ENCODE measurements at regions not wholly inside any gene's neighbourhood (a gene's known extent, or its start where the extent isn't known, plus 50 kb on each side); places are given as distances from the start of the nearest gene placed in this dataset.

DNA sequence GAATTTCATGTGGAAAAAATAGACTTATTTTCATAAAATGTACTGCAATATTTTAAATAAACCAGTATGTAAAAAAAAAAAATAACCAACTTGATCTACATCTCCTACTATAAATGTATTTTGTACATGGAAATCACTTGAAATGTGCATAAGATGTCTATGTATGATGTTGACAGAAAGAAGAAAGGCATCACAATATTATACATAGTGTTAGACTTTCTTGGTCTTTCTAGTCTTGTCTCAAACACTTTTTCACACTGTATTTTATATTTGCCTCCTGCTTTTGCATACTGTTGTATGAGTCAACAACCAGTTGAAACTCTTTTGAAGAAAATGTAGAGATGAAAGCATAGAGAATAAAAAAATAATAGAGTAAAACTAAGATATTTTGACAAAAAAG lies 352.4 kb upstream of the MGAT4C start:
- Histone ChIP-seq H3K27me3 (ENCODE audit: control insufficient read depth, extremely low read depth, insufficient read depth, low read length) (no peaks in the 10 kb centered on the region), H3K79me2 (ENCODE audit: control insufficient read depth, insufficient read depth, low read length) (no peaks in the 10 kb centered on the region), H3K9ac (ENCODE audit: control insufficient read depth, extremely low read depth, insufficient read depth, low read length) (no peak overlapping the region), H3K36me3 (ENCODE audit: control insufficient read depth in 2 of 2, extremely low read depth in 1 of 2, insufficient read depth in 2 of 2, low read length in 2 of 2) (no peaks in the 10 kb centered on the region), H3K4me1 (ENCODE audit: control insufficient read depth, extremely low read depth, insufficient read depth, low read length) (peaks cover 6% of the 10 kb centered on the region), H3K9me3 (ENCODE audit: control insufficient read depth, low read depth, low read length) (no peaks in the 10 kb centered on the region), H3K27ac (ENCODE audit: control insufficient read depth, insufficient read depth, low read length) (no peak overlapping the region), H3K4me2 (ENCODE audit: control insufficient read depth, extremely low read depth, insufficient read depth, low read depth, low read length) (no peak overlapping the region), H2AFZ (ENCODE audit: control insufficient read depth, low read length) (no peak overlapping the region), H3K4me3 (ENCODE audit: control insufficient read depth in 2 of 3, extremely low read depth in 1 of 3, insufficient read depth in 2 of 3, low read depth in 1 of 3, low read length in 3 of 3) (no peak overlapping the region), H3K9me1 (ENCODE audit: control insufficient read depth, extremely low read depth, insufficient read depth, low read length) (no peaks in the 10 kb centered on the region), H4K20me1 (ENCODE audit: control insufficient read depth, extremely low read depth, insufficient read depth, low read length) (no peaks in the 10 kb centered on the region)
- TF ChIP-seq EZH2 (IDR thresholded peaks at IDR 0.05; ENCODE audit: low read length) = no peak
- TF ChIP-seq, protein P1, sequence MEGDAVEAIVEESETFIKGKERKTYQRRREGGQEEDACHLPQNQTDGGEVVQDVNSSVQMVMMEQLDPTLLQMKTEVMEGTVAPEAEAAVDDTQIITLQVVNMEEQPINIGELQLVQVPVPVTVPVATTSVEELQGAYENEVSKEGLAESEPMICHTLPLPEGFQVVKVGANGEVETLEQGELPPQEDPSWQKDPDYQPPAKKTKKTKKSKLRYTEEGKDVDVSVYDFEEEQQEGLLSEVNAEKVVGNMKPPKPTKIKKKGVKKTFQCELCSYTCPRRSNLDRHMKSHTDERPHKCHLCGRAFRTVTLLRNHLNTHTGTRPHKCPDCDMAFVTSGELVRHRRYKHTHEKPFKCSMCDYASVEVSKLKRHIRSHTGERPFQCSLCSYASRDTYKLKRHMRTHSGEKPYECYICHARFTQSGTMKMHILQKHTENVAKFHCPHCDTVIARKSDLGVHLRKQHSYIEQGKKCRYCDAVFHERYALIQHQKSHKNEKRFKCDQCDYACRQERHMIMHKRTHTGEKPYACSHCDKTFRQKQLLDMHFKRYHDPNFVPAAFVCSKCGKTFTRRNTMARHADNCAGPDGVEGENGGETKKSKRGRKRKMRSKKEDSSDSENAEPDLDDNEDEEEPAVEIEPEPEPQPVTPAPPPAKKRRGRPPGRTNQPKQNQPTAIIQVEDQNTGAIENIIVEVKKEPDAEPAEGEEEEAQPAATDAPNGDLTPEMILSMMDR (optimal IDR thresholded peaks at IDR 0.05 in 1 of 3, IDR thresholded peaks at IDR 0.05 in 1 of 3, conservative IDR thresholded peaks at IDR 0.05 in 1 of 3; ENCODE audit: extremely low read depth in 1 of 3, insufficient read depth in 2 of 3, low read length in 3 of 3) = no peak
- no peak for FAIRE-seq
- DNase-seq (ENCODE audit: low read depth, low spot score) = no peak
- dilution Hi-C loops (cut with MboI; ENCODE audit: extremely low pct_ligation_motif_present, low sequenced_read_pairs) = no loop called here

DNA sequence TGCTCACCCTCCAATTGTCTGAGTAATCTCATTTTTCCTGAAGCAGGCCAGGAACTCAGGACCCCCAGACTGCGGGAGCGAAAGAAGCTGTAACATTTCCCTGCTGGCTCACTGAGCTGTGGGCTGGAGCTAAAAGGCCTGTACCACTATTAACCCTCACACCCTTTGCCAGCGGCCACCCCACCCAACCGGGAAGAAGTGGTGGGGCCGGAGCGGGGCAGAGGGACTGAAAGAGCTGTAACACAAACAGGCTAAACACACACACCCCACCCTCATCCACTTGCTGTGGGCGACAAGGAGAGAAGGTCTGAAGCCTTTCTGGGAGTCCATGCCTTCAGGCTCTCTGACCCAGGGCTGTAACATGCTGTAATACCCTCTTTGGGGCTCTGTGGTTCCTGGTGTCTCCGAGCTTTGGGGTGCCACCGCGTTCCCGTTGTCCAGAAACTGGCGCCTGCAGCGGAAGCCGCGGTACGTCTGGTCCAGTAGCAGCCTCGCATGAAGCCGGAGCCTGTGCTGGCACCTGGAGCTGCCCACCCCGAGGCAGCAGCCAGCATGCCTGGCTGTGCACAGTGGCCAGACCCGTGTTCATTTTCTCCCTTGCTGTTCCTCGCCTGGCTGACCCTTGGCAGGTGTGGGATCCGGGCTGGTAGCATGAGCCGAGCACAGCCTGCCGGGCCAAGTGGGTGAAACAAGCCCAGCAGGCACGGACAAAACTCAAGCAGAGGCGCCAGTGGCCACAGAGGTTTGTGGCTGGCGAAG lies 345.5 kb upstream of the MGAT4C start:
- TF ChIP-seq, protein P1 (optimal IDR thresholded peaks at IDR 0.05 in 1 of 3, IDR thresholded peaks at IDR 0.05 in 1 of 3, conservative IDR thresholded peaks at IDR 0.05 in 1 of 3; ENCODE audit: extremely low read depth in 1 of 3, insufficient read depth in 2 of 3, low read length in 3 of 3) = no peak
- no peak for TF ChIP-seq EZH2 (IDR thresholded peaks at IDR 0.05; ENCODE audit: low read length)
- no peaks in the 10 kb centered on the region for H3K9me3 ChIP-seq (ENCODE audit: control insufficient read depth, low read depth, low read length)
- H4K20me1 ChIP-seq (ENCODE audit: control insufficient read depth, extremely low read depth, insufficient read depth, low read length) = no peaks in the 10 kb centered on the region
- no peak overlapping the region for H3K27ac ChIP-seq (ENCODE audit: control insufficient read depth, insufficient read depth, low read length)
- peaks cover 3% of the 10 kb centered on the region for H3K4me1 ChIP-seq (ENCODE audit: control insufficient read depth, extremely low read depth, insufficient read depth, low read length)
- no peaks in the 10 kb centered on the region for H3K36me3 ChIP-seq (ENCODE audit: control insufficient read depth in 2 of 2, extremely low read depth in 1 of 2, insufficient read depth in 2 of 2, low read length in 2 of 2)
- DNase-seq (ENCODE audit: low read depth, low spot score) = no peak
- no peak overlapping the region for H3K4me2 ChIP-seq (ENCODE audit: control insufficient read depth, extremely low read depth, insufficient read depth, low read depth, low read length)
- no peaks in the 10 kb centered on the region for H3K27me3 ChIP-seq (ENCODE audit: control insufficient read depth, extremely low read depth, insufficient read depth, low read length)
- no peak overlapping the region for H2AFZ ChIP-seq (ENCODE audit: control insufficient read depth, low read length)
- FAIRE-seq = no peak
- no peak overlapping the region for H3K4me3 ChIP-seq (ENCODE audit: control insufficient read depth in 2 of 3, extremely low read depth in 1 of 3, insufficient read depth in 2 of 3, low read depth in 1 of 3, low read length in 3 of 3)
- no peaks in the 10 kb centered on the region for H3K79me2 ChIP-seq (ENCODE audit: control insufficient read depth, insufficient read depth, low read length)
- H3K9ac ChIP-seq (ENCODE audit: control insufficient read depth, extremely low read depth, insufficient read depth, low read length) = no peak overlapping the region
- dilution Hi-C loops (cut with MboI; ENCODE audit: extremely low pct_ligation_motif_present, low sequenced_read_pairs) = no loop called here
- no peaks in the 10 kb centered on the region for H3K9me1 ChIP-seq (ENCODE audit: control insufficient read depth, extremely low read depth, insufficient read depth, low read length)

Data from keratinocyte (primary cell).